ENCODE measurements at regions not wholly inside any gene's neighbourhood (a gene's known extent, or its start where the extent isn't known, plus 50 kb on each side); places are given as distances from the start of the nearest gene placed in this dataset.

- ChIA-PET CTCF (ENCODE audit: partially characterized antibody) (interaction anchor here (1.2 kb wide), 1 partner anchor 10 kb away, joined by 3 read pairs; no protein-coding TSS in a partner anchor), POLR2A (ENCODE audit: partially characterized antibody) (no interaction called here)
- no peak overlapping the region for H3K56ac ChIP-seq (replicated peaks; ENCODE audit: insufficient read length, low read depth, low read length)
- no peak overlapping the region for H2BK12ac ChIP-seq (ENCODE audit: low read depth, low read length)
- DNase-seq (ENCODE audit: low read depth in 1 of 2, low spot score in 2 of 2) = no peak
- H4K5ac ChIP-seq (ENCODE audit: insufficient read length, low read depth, low read length) = no peak overlapping the region
- no peak overlapping the region for H2BK15ac ChIP-seq (ENCODE audit: low read length)
- no peak for FAIRE-seq
- no peak overlapping the region for H3K27ac ChIP-seq (ENCODE audit: low read depth, low read length)
- H3K23me2 ChIP-seq (ENCODE audit: low read depth, low read length) = no peaks in the 10 kb centered on the region
- H3K23ac ChIP-seq (ENCODE audit: insufficient read length) = no peak overlapping the region
- H3K27me3 ChIP-seq (replicated peaks in 1 of 4; ENCODE audit: control insufficient read depth in 3 of 4, extremely low read depth in 1 of 4, insufficient read depth in 3 of 4, low read length in 3 of 4) = no peaks in the 10 kb centered on the region
- no peaks in the 10 kb centered on the region for H3K79me2 ChIP-seq (ENCODE audit: control insufficient read depth in 1 of 2, insufficient read depth in 2 of 2, low read length in 2 of 2)
- TF ChIP-seq POLR2A (IDR thresholded peaks at IDR 0.05; ENCODE audit: control extremely low read depth in 1 of 2, low read depth in 2 of 2, low read length in 2 of 2) = no peak
- TF ChIP-seq KDM1A (IDR thresholded peaks at IDR 0.05; ENCODE audit: borderline replicate concordance, low read length) = no peak
- no peak for TF ChIP-seq EP300 (IDR thresholded peaks at IDR 0.05; ENCODE audit: borderline replicate concordance in 1 of 2, low read depth in 2 of 2, low read length in 2 of 2)
- no peak for TF ChIP-seq ZNF274 (IDR thresholded peaks at IDR 0.05; ENCODE audit: borderline replicate concordance, extremely low read depth, low read length)
- no peak for TF ChIP-seq GTF2F1 (IDR thresholded peaks at IDR 0.05; ENCODE audit: borderline replicate concordance, low read depth, low read length)
- TF ChIP-seq RFX5 (IDR thresholded peaks at IDR 0.05; ENCODE audit: borderline replicate concordance, low read depth, low read length) = no peak
- no peak for TF ChIP-seq BRCA1 (IDR thresholded peaks at IDR 0.05; ENCODE audit: low read depth, low read length)
- no peak for TF ChIP-seq MAFK (IDR thresholded peaks at IDR 0.05; ENCODE audit: low read depth, low read length)
- no peak for TF ChIP-seq TAF7 (optimal IDR thresholded peaks at IDR 0.05; ENCODE audit: borderline replicate concordance, low read depth, low read length)
- TF ChIP-seq GABPA (IDR thresholded peaks at IDR 0.05; ENCODE audit: borderline replicate concordance, insufficient read depth, low read length) = no peak
- TF ChIP-seq USF2 (IDR thresholded peaks at IDR 0.05; ENCODE audit: low read length) = no peak
- TF ChIP-seq SUZ12 (IDR thresholded peaks at IDR 0.05; ENCODE audit: low read length) = no peak
- H2BK120ac ChIP-seq (replicated peaks; ENCODE audit: low read depth, low read length) = no peak overlapping the region
- H2BK20ac ChIP-seq (ENCODE audit: low read length) = no peak overlapping the region
- no peak overlapping the region for H3K4me2 ChIP-seq (ENCODE audit: insufficient read depth in 1 of 2, low read depth in 2 of 2, low read length in 2 of 2)
- no peak overlapping the region for H3K14ac ChIP-seq (ENCODE audit: insufficient read length)
- no peak overlapping the region for H3K4me3 ChIP-seq (ENCODE audit: extremely low read depth in 1 of 4, insufficient read depth in 2 of 4, low read depth in 3 of 4, low read length in 4 of 4)
- no peaks in the 10 kb centered on the region for H3K36me3 ChIP-seq (ENCODE audit: control insufficient read depth in 2 of 4, insufficient read depth in 4 of 4, low read length in 3 of 4)
- H4K8ac ChIP-seq (ENCODE audit: extremely low read depth, insufficient read depth, low read length) = no peak overlapping the region
- H3K79me1 ChIP-seq (ENCODE audit: low read depth, low read length) = no peaks in the 10 kb centered on the region
- no peak overlapping the region for H3K4ac ChIP-seq (replicated peaks; ENCODE audit: insufficient read length, low read depth, low read length)
- H3K4me1 ChIP-seq (replicated peaks in 1 of 4; ENCODE audit: control insufficient read depth in 3 of 4, insufficient read depth in 4 of 4, low read length in 3 of 4) = no peaks in the 10 kb centered on the region
- no peak overlapping the region for H2AK5ac ChIP-seq (ENCODE audit: low read depth, low read length)
- no peaks in the 10 kb centered on the region for H4K20me1 ChIP-seq (replicated peaks in 1 of 2; ENCODE audit: control insufficient read depth in 1 of 2, insufficient read depth in 2 of 2, low read length in 2 of 2)
- WGBS, 2 experiments (ENCODE audit: extremely low coverage in 1 of 2, insufficient coverage in 1 of 2, insufficient read length in 1 of 2, insufficient replicate concordance in 2 of 2, low coverage in 1 of 2, low lambda C conversion rate in 2 of 2, missing lambda C conversion rate in 1 of 2) = 92% methylated on average over 1 of the region's 1 CpG; no CpG with 5 or more reads in 1 of the 2 experiments
- no peak overlapping the region for H2BK5ac ChIP-seq (ENCODE audit: low read depth, low read length)
- no peak overlapping the region for H2AFZ ChIP-seq (ENCODE audit: low read length)
- no peak overlapping the region for H3K18ac ChIP-seq (ENCODE audit: extremely low read depth, low read length)
- H3K9ac ChIP-seq (replicated peaks in 1 of 4; ENCODE audit: extremely low read depth in 1 of 4, low read depth in 3 of 4, low read length in 3 of 4) = no peak overlapping the region
- H4K91ac ChIP-seq (replicated peaks; ENCODE audit: insufficient read length, low read length) = no peak overlapping the region
- peaks cover 5 to 7% of the 10 kb centered on the region in 2 experiments; a peak in 2 of 4 replicates for H3K9me3 ChIP-seq (ENCODE audit: insufficient read depth in 2 of 2, low read depth in 1 of 2, low read length in 1 of 2)
These were observed 480.1 kb upstream of the SLC10A2 start for GRCh38 chr13:103546271-103546670.
